ENCODE measurements at regions not wholly inside any gene's neighbourhood (a gene's known extent, or its start where the extent isn't known, plus 50 kb on each side); places are given as distances from the start of the nearest gene placed in this dataset.
"Not testable (repeated sequence)": the region's sequence is repeated elsewhere in the genome, so short reads cannot be mapped to it uniquely, and the experiment has no call there.

DNA sequence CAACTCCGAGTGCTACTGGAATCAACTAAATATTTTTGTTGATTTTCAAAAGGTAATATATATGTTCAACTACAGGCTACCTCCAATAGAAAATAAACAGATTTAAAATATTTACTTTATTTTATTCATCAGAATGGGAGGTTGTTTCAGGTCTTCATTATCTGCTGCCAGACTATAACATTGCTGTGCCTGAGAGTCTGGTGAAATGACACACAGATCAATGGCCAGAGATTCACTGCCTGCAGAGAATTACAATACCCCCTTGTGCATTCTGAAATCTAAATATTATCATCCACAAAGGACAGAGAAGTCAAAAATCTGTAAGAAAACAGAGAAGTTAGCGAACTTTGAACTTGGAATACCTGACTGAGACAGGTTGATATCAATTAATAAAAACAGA lies 667.8 kb upstream of the GJE1 start:
- H3K27me3 Mint-ChIP-seq = no peaks in the 10 kb centered on the region
- peaks cover 5% of the 10 kb centered on the region for H3K4me1 Mint-ChIP-seq
- no peaks in the 10 kb centered on the region for H3K9me3 ChIP-seq (ENCODE audit: control insufficient read depth, low read length, poor library complexity, severe bottlenecking)
- H3K4me3 Mint-ChIP-seq = no peak overlapping the region
- peaks cover 2% of the 10 kb centered on the region for H3K36me3 Mint-ChIP-seq (ENCODE audit: low read depth)
- ATAC-seq = no peak
- no peak overlapping the region for H3K27ac Mint-ChIP-seq
- DNase-seq = no peak

DNA sequence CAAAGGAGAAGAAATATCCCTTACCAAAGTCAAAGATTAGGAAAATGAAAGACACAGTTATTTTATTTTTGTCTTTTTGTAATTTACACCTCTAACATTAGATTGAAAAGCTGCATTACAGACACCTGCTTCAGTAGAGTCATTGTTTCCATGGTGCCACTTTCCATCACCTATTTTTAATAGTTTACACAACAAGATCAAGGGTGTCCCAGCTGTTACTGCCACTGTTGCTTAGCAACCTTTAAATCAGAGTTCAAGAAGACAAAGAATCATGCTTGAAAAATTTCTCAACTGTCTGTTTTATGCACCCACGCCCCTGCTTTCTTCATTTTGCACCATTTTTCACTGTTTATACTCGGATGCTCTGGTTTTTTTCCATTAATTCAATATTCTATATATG lies 668.2 kb upstream of the GJE1 start:
- Mint-ChIP-seq H3K36me3 (ENCODE audit: low read depth) (peaks cover 3% of the 10 kb centered on the region), H3K27ac (no peak overlapping the region), H3K4me1 (peaks cover 5% of the 10 kb centered on the region), H3K27me3 (no peaks in the 10 kb centered on the region), H3K4me3 (no peak overlapping the region)
- DNase-seq (no peak), ATAC-seq (peak; percentile 78)
- H3K9me3 ChIP-seq (ENCODE audit: control insufficient read depth, low read length, poor library complexity, severe bottlenecking) = no peaks in the 10 kb centered on the region

- peaks cover 5% of the 10 kb centered on the region for H3K4me1 Mint-ChIP-seq
- ATAC-seq = no peak
- no peak for DNase-seq
- peaks cover 3% of the 10 kb centered on the region for H3K36me3 Mint-ChIP-seq (ENCODE audit: low read depth)
- no peak overlapping the region for H3K4me3 Mint-ChIP-seq
- H3K27ac Mint-ChIP-seq = no peak overlapping the region
- H3K27me3 Mint-ChIP-seq = no peaks in the 10 kb centered on the region
- H3K9me3 ChIP-seq (ENCODE audit: control insufficient read depth, low read length, poor library complexity, severe bottlenecking) = no peaks in the 10 kb centered on the region
These were observed 669.3 kb upstream of the GJE1 start for GRCh38 chr6:141463237-141463977.

DNA sequence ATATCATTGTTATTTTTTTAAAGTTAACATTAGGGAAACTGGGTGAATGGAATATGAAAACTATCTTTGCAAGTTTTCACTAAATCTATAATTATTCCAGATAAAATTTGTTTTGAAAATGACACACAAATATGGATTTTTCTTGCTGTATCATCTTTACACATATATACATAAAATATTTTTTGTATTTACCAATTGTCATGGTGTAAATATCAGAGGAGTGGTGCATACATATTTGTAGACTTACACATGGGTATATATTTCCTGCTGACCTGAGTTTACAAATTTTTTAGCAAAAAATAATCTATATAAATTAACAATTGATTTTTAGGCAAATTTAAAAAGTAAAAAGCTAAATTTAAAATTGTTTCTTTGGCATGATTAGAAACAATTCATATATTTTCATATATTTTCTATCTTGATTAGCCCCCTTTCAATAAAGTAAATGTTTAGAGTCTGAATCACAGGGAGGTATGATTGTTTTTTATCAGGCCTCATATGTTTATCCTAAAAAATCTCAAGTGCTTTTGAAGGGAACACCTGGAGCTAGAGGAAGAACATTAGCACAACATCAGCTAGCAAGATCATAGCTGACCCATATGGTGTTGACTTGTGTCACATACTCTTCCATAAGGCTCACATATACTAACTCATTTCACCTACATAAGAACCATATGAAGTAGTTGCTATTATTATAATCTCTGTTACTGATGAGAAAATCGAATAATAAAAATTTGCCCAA lies 671.8 kb upstream of the GJE1 start:
- H3K9me3 ChIP-seq (ENCODE audit: control insufficient read depth, low read length, poor library complexity, severe bottlenecking) = no peaks in the 10 kb centered on the region
- ATAC-seq = no peak
- Mint-ChIP-seq H3K27me3 (no peaks in the 10 kb centered on the region), H3K36me3 (ENCODE audit: low read depth) (peaks cover 3% of the 10 kb centered on the region), H3K27ac (no peak overlapping the region), H3K4me1 (peaks cover 5% of the 10 kb centered on the region), H3K4me3 (no peak overlapping the region)
- DNase-seq = no peak

GRCh38 chr6:141460245-141460644 lies 672.5 kb upstream of the GJE1 start:
- H3K4me1 Mint-ChIP-seq; H3K27me3 Mint-ChIP-seq; H3K4me3 Mint-ChIP-seq; ATAC-seq; H3K9me3 ChIP-seq (ENCODE audit: control insufficient read depth, low read length, poor library complexity, severe bottlenecking); DNase-seq; H3K27ac Mint-ChIP-seq; H3K36me3 Mint-ChIP-seq (ENCODE audit: low read depth): not testable (repeated sequence)

DNA sequence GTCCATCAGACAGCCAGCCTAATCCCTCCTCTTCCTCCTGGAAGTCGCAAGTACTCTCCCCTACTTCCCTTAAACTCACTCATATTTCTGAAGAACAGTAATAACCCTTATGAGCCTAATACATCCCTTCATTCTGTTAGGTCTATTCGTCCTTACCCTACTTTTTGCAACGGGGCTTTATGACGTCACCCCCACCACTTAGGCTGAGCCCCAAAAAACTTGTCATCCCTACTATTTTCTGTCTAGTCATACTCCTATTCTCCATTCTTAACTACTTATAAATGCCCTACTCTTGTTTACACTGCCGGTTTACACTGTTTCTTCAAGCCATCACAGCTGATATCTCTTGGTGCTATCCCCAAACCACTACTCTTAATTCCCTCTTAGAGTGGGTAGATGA lies 674.7 kb upstream of the GJE1 start:
- H3K27ac Mint-ChIP-seq; H3K9me3 ChIP-seq (ENCODE audit: control insufficient read depth, low read length, poor library complexity, severe bottlenecking); ATAC-seq; H3K4me3 Mint-ChIP-seq; H3K4me1 Mint-ChIP-seq; H3K36me3 Mint-ChIP-seq (ENCODE audit: low read depth); DNase-seq; H3K27me3 Mint-ChIP-seq: not testable (repeated sequence)

DNA sequence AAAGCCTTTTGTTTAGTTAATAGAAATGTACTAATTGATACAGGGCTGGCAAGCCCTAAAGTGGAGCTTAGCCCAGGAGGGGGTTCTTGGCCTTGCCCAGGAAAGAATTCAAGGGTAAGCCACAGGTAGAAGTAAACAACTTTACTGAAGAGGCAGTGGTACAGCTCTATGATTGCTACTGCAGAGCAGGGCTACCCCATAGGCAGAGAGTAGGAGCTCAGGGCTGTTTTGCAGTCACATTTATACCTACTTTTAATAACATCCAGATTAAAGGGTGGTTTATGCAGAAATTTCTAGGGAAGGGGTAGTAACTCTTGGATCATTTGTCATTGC lies 680.4 kb upstream of the GJE1 start:
- Mint-ChIP-seq H3K4me3 (no peak overlapping the region), H3K27ac (peak overlapping the region; percentile 16), H3K27me3 (no peaks in the 10 kb centered on the region), H3K4me1 (no peaks in the 10 kb centered on the region), H3K36me3 (ENCODE audit: low read depth) (no peaks in the 10 kb centered on the region)
- H3K9me3 ChIP-seq (ENCODE audit: control insufficient read depth, low read length, poor library complexity, severe bottlenecking) = no peaks in the 10 kb centered on the region
- ATAC-seq (no peak), DNase-seq (no peak)

- H3K27me3 Mint-ChIP-seq = no peaks in the 10 kb centered on the region
- peak overlapping the region; percentile 16 for H3K27ac Mint-ChIP-seq
These were observed 681.0 kb upstream of the GJE1 start for GRCh38 chr6:141451511-141452353.

GRCh38 chr6:141451181-141451510 lies 681.6 kb upstream of the GJE1 start:
- Mint-ChIP-seq H3K4me1 (no peaks in the 10 kb centered on the region), H3K36me3 (ENCODE audit: low read depth) (no peaks in the 10 kb centered on the region), H3K27me3 (peaks cover 1% of the 10 kb centered on the region), H3K27ac (no peak overlapping the region), H3K4me3 (no peak overlapping the region)
- ATAC-seq = no peak
- DNase-seq = no peak
- no peaks in the 10 kb centered on the region for H3K9me3 ChIP-seq (ENCODE audit: control insufficient read depth, low read length, poor library complexity, severe bottlenecking)

More at GRCh38 chr6:141451511-141452353, 681.0 kb upstream of the GJE1 start:
- DNase-seq (no peak), ATAC-seq (no peak)
- Mint-ChIP-seq H3K4me3 (no peak overlapping the region), H3K4me1 (no peaks in the 10 kb centered on the region), H3K36me3 (ENCODE audit: low read depth) (no peaks in the 10 kb centered on the region)
- H3K9me3 ChIP-seq (ENCODE audit: control insufficient read depth, low read length, poor library complexity, severe bottlenecking) = no peaks in the 10 kb centered on the region

DNA sequence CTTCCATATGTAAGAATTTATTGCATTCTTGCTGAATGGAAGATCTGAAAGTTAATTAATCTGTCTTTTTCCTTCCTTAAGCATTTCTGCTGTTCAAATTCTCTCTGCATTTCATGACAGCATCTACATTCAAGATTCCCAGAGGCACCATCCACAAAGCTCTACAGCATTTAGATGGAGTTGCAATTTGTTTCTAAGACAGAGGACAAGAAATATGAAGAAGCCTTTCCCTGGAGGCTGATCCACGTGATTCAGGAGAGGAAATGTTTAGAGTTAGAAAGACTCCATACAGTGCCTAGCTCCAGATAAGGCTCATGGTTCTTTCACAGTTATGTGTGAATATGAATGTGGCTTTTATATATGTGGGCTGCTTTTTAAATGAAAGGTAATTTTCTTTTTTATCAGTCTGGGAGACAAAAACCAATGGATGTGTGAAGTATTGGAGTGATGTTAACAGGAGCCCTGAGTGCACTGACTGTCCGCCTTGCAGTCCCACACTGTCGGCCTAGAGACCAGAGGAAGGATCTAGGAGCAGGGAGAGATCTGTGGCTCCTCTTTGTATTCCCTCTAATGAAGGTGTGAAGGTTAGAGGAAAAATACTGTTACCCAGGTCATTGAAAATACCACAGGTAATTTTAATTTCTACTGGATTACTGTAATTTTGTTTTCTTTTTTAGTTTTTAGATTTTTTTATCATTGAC lies 686.6 kb upstream of the GJE1 start:
- ATAC-seq = no peak
- H3K9me3 ChIP-seq (ENCODE audit: control insufficient read depth, low read length, poor library complexity, severe bottlenecking) = no peaks in the 10 kb centered on the region
- DNase-seq = no peak
- Mint-ChIP-seq H3K27me3 (peaks cover 5% of the 10 kb centered on the region), H3K4me3 (no peak overlapping the region), H3K36me3 (ENCODE audit: low read depth) (no peaks in the 10 kb centered on the region), H3K27ac (no peak overlapping the region), H3K4me1 (no peaks in the 10 kb centered on the region)

GRCh38 chr6:141443668-141444289 lies 688.9 kb upstream of the GJE1 start:
- Mint-ChIP-seq H3K27ac (no peak overlapping the region), H3K4me3 (no peak overlapping the region), H3K27me3 (peaks cover 5% of the 10 kb centered on the region), H3K36me3 (ENCODE audit: low read depth) (no peaks in the 10 kb centered on the region), H3K4me1 (no peaks in the 10 kb centered on the region)
- no peak for ATAC-seq
- no peaks in the 10 kb centered on the region for H3K9me3 ChIP-seq (ENCODE audit: control insufficient read depth, low read length, poor library complexity, severe bottlenecking)
- no peak for DNase-seq

DNA sequence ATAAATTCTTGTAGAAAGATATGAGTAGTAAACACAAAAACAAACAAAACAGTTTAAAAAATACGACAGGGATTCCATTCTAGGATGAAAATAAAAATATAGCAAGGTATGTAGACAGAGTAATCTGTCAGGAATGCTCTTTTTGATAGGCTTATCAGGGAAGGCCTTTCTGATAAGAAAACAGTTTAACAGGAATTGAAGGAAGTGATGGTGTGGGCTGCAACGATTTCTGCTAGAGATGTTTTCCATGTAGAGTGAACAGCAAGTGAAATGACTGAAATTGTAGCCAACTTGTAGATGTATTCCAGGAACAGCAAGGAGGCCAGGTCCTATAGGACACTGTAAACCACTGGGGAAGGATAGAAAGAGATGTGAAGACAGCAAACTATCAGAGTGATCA lies 689.7 kb upstream of the GJE1 start:
- Mint-ChIP-seq H3K36me3 (ENCODE audit: low read depth) (no peaks in the 10 kb centered on the region), H3K27ac (no peak overlapping the region), H3K27me3 (peaks cover 5% of the 10 kb centered on the region), H3K4me1 (no peaks in the 10 kb centered on the region), H3K4me3 (no peak overlapping the region)
- no peaks in the 10 kb centered on the region for H3K9me3 ChIP-seq (ENCODE audit: control insufficient read depth, low read length, poor library complexity, severe bottlenecking)
- ATAC-seq (no peak), DNase-seq (no peak)

DNA sequence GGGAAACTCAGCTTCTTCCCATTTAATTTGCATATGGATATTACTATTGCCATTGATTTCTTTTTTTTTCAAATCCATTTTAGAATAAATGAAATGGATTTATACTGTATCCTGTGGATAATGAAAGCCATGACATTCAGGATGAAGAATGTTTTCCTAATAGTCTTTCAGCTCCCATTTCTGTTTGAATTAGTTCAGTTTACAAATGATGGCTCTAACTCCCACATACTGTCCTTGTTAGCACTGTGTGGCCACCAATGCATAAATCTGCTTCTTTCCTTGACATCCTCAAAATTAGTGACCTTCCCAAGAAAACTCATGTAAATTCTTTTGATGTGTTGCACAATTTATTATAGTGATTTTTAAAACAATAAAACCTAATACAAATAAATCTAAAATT lies 693.2 kb upstream of the GJE1 start:
- Mint-ChIP-seq H3K27ac (no peak overlapping the region), H3K4me3 (no peak overlapping the region), H3K36me3 (ENCODE audit: low read depth) (no peaks in the 10 kb centered on the region), H3K27me3 (no peaks in the 10 kb centered on the region), H3K4me1 (no peaks in the 10 kb centered on the region)
- ATAC-seq (no peak), DNase-seq (no peak)
- no peaks in the 10 kb centered on the region for H3K9me3 ChIP-seq (ENCODE audit: control insufficient read depth, low read length, poor library complexity, severe bottlenecking)

Measured in T-helper 17 cell (primary cell).